Breast epithelium (tissue), 4 donors: ENCODE measurements at regions not wholly inside any gene's neighbourhood (a gene's known extent, or its start where the extent isn't known, plus 50 kb on each side); places are given as distances from the start of the nearest gene placed in this dataset.

Source experiments
- DNase-seq, 2 donors: peaks; one replicate each; pipeline ENCODE4 v3.0.0-alpha.2; 2019; ENCODE audit warnings: low spot score in 2 of 2
- H3K27ac ChIP-seq, 2 donors: fragments of 200-600 bp; sonication (generic) in 1 of 2; one replicate each; pipeline ENCODE4 v1.5.1; 2016 to 2019; ENCODE audit warnings: mild to moderate bottlenecking in 1 of 2
- H3K27me3 ChIP-seq, 2 donors: fragments of 200-600 bp; sonication (generic) in 1 of 2; one replicate each; pipeline versions ENCODE4 v1.5.1 to v1.6.0; 2017 to 2019; ENCODE audit warnings: control low read depth in 1 of 2, mild to moderate bottlenecking in 1 of 2
- H3K36me3 ChIP-seq: fragments of 200-600 bp; one replicate; pipeline ENCODE4 v1.5.1; 2019
- H3K4me1 ChIP-seq, 2 donors: fragments of 200-600 bp; sonication (generic); one replicate each; pipeline ENCODE4 v1.5.1; 2016 to 2019; ENCODE audit warnings: control low read depth in 1 of 2
- H3K4me3 ChIP-seq, 3 donors: fragments of 200-600 bp; sonication (generic); 1 replicate in 2 of 3; 2 replicates in 1 of 3; pipeline ENCODE4 v1.5.1; 2016 to 2019; ENCODE audit warnings: mild to moderate bottlenecking in 3 of 3, moderate library complexity in 2 of 3
- H3K9me3 ChIP-seq, 2 donors: fragments of 200-600 bp; sonication (generic) in 1 of 2; one replicate each; pipeline ENCODE4 v1.5.1; 2016 to 2019; ENCODE audit warnings: control low read depth in 1 of 2
- POLR2A ChIP-seq: fragments of 450-650 bp; IDR thresholded peaks from one replicate; pipeline ENCODE4 v1.6.1; 2016; ENCODE audit warnings: antibody characterized with exemption, mild to moderate bottlenecking, moderate library complexity
- POLR2AphosphoS5 ChIP-seq, 3 donors: sonication (generic); formaldehyde crosslinking; IDR thresholded peaks; one replicate each; pipeline ENCODE4 v1.6.1; 2017; ENCODE audit warnings: antibody characterized with exemption in 3 of 3
- intact Hi-C: fragments of 100-400 bp; cut with DNase I; formaldehyde crosslinking; loops from one replicate; pipeline ENCODE4 v1.15.1; 2023; ENCODE audit warnings: low total_unique reads
- TF ChIP-seq, protein P1 (sequence below), 3 donors: fragments of 450-650 bp; IDR thresholded peaks; one replicate each; pipeline ENCODE4 v1.5.1; 2016 to 2017; ENCODE audit warnings: antibody characterized with exemption in 3 of 3, mild to moderate bottlenecking in 3 of 3, moderate library complexity in 3 of 3

DNA sequence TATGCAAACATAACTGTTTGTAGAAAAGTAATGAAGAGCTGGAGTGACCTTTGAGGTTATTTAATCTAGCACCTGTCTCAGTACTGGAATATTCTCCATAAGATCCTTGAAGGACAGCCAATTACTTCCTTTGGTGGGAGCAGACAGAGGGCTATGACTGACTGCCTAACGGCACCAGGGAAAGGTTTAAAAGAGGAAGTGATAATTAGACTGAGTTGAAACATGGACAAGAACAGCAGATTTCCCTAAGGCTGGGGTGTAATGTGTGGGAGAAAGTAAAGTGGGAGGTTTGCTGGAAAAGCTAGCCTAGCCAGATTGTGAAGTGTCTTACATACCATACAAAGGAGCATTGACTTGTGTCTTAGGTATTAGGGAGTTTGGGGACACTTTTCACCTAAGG is 191.3 kb upstream of the PCDH9 start:
- Histone ChIP-seq H3K27me3 (no peaks in the 10 kb centered on the region), H3K9me3 (no peaks in the 10 kb centered on the region), H3K27ac (no peak overlapping the region), H3K36me3 (no peaks in the 10 kb centered on the region), H3K4me1 (no peaks in the 10 kb centered on the region), H3K4me3 (no peak overlapping the region)
- DNase-seq = no peak
- intact Hi-C loops = no loop called here
- no peak for TF ChIP-seq POLR2AphosphoS5 (IDR thresholded peaks at IDR 0.05)
- TF ChIP-seq, protein P1, sequence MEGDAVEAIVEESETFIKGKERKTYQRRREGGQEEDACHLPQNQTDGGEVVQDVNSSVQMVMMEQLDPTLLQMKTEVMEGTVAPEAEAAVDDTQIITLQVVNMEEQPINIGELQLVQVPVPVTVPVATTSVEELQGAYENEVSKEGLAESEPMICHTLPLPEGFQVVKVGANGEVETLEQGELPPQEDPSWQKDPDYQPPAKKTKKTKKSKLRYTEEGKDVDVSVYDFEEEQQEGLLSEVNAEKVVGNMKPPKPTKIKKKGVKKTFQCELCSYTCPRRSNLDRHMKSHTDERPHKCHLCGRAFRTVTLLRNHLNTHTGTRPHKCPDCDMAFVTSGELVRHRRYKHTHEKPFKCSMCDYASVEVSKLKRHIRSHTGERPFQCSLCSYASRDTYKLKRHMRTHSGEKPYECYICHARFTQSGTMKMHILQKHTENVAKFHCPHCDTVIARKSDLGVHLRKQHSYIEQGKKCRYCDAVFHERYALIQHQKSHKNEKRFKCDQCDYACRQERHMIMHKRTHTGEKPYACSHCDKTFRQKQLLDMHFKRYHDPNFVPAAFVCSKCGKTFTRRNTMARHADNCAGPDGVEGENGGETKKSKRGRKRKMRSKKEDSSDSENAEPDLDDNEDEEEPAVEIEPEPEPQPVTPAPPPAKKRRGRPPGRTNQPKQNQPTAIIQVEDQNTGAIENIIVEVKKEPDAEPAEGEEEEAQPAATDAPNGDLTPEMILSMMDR (IDR thresholded peaks at IDR 0.05) = no peak
- TF ChIP-seq POLR2A = no peak

DNA sequence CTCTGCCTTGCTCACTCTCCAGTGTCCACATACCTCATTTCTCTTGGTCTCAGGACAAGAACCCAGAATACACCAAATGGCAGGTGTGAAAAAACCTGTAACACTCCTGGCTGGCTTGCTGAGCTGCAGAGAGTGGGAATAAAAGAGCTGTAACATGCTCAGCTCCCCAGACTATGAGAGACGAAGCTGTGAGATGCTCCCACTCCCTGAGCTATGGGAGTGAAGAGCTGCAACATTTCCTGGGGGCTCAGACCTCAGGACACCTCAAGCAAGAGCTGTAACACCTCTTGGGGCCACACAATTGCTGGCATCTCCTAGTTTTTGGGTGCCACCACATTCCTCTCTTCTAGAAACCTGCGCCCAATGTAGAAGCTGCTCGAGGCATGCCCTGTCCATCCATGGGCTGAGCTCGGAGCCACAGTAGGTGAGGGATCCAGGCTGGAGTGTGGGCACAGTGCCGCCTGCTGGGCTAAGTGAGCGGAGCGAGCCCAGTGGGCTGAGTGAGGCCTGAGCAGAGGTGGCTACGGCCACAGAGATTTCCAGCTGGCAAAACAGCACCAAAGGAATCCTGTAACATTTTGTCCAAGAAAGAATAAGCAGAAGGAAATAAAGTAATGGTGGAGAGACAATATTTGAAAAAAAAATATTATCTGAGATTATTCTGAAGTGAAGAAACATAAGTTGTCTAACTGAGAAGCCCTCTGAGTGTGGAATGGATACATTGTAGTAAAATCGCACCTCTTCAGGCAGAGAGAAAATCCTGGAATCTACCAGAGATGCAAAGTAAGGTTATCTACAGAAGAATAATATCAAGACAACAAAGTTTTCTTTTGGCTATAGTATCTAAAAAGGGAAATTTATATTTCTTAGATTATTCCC is 186.2 kb upstream of the PCDH9 start:
- Histone ChIP-seq H3K4me1 (no peaks in the 10 kb centered on the region), H3K27me3 (no peaks in the 10 kb centered on the region), H3K4me3 (no peak overlapping the region), H3K9me3 (no peaks in the 10 kb centered on the region), H3K27ac (no peak overlapping the region), H3K36me3 (no peaks in the 10 kb centered on the region)
- intact Hi-C loops = no loop called here
- no peak for TF ChIP-seq POLR2A
- DNase-seq = no peak

DNA sequence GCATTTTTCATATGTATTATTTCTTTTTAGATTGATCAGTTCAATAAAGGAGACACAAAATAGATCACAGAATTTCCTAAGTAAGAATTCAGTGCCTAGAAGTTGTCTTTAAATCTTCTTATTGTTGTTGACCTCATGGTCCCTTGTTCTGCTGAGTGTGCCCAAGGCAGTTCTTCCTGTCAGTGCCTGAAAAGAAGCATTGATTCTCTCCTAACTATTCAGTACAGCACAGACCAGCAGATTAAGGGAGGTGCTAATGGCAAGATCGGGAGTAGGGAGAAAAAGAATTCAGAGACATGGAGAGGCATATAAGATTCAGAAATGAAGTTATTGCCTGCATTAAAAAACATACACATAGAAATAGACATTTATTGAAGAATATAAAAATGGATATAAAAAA is 180.5 kb upstream of the PCDH9 start:
- H3K27ac ChIP-seq = no peak overlapping the region
- no peak for DNase-seq
- no peaks in the 10 kb centered on the region for H3K27me3 ChIP-seq
- no peaks in the 10 kb centered on the region for H3K4me1 ChIP-seq
- intact Hi-C loops = no loop called here
- H3K9me3 ChIP-seq = no peaks in the 10 kb centered on the region
- no peaks in the 10 kb centered on the region for H3K36me3 ChIP-seq
- TF ChIP-seq POLR2AphosphoS5 (IDR thresholded peaks at IDR 0.05) (no peak), POLR2A (no peak)
- TF ChIP-seq, protein P1 (IDR thresholded peaks at IDR 0.05) = no peak
- H3K4me3 ChIP-seq = no peak overlapping the region

DNA sequence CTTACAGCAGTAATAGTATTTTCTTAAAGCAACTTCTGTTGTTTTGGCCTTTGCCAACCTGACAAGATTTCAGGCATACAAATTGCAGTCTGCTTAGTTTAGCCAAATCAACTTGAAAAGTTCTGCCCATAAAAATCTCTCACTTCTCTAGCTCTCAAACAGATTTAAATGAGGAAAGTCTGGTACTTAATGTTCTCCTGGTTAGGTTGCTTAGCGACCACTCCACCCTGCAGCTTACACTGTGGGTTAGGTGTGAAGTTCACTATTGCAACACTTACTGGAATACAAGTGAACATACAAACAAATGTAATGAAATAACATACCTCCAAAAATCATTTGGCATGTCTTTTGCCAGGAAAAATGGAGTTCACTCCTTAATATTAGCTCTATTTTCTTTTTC is 178.7 kb upstream of the PCDH9 start:
- no peaks in the 10 kb centered on the region for H3K27me3 ChIP-seq
- TF ChIP-seq POLR2AphosphoS5 (IDR thresholded peaks at IDR 0.05) = no peak
- TF ChIP-seq POLR2A = no peak
- TF ChIP-seq, protein P1 (IDR thresholded peaks at IDR 0.05) = no peak
- no peak overlapping the region for H3K27ac ChIP-seq
- H3K9me3 ChIP-seq = no peaks in the 10 kb centered on the region
- intact Hi-C loops = no loop called here
- DNase-seq = no peak
- no peaks in the 10 kb centered on the region for H3K36me3 ChIP-seq
- no peaks in the 10 kb centered on the region for H3K4me1 ChIP-seq
- H3K4me3 ChIP-seq = no peak overlapping the region

DNA sequence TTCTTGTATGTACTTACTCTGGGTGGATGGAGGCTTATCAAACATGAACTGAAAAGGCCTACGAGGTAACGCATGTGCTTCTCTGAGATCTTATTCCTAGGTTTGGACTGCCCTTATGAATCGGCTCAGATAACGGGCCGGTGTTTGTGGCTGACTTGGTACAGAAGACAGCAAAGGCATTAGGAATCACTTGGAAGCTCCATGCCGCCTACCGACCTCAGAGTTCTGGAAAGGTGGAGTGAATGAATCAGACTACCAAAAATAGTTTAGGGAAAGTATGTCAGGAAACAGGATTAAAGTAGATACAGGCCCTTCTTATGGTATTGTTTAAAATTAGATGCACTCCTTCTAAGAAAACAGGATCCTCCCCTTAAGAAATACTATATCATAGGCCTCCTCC is 172.4 kb upstream of the PCDH9 start:
- Histone ChIP-seq H3K4me3 (no peak overlapping the region), H3K27me3 (no peaks in the 10 kb centered on the region), H3K9me3 (no peaks in the 10 kb centered on the region), H3K4me1 (no peaks in the 10 kb centered on the region), H3K27ac (no peak overlapping the region), H3K36me3 (no peaks in the 10 kb centered on the region)
- TF ChIP-seq, protein P1 (IDR thresholded peaks at IDR 0.05) = no peak
- TF ChIP-seq POLR2AphosphoS5 (IDR thresholded peaks at IDR 0.05) (no peak), POLR2A (no peak)
- intact Hi-C loops = no loop called here
- DNase-seq = no peak
